GM10266 (cell line): ENCODE measurements at regions not wholly inside any gene's neighbourhood (a gene's known extent, or its start where the extent isn't known, plus 50 kb on each side); places are given as distances from the start of the nearest gene placed in this dataset.

Experiments used
- DNase-seq: peaks from one replicate; pipeline ENCODE4 v3.0.0; 2012; ENCODE audit errors: extremely low spot score
- CTCF ChIP-seq: IDR thresholded peaks from 2 replicates; pipeline ENCODE4 v1.5.1; 2012; ENCODE audit warnings: mild to moderate bottlenecking, low read depth; ENCODE audit not compliant: control insufficient read depth, insufficient read depth; ENCODE audit errors: missing control alignments

GRCh38 chr2:56754627-56755026 lies 570.8 kb downstream of the CCDC85A start:
- no peak for DNase-seq
- no peak for TF ChIP-seq CTCF

- no peak for DNase-seq
- no peak for TF ChIP-seq CTCF
Measured at GRCh38 chr2:56757884-56758545, 574.2 kb downstream of the CCDC85A start.

- TF ChIP-seq CTCF: no peak
- no peak for DNase-seq
Measured at GRCh38 chr2:56763683-56764082, 579.9 kb downstream of the CCDC85A start.

GRCh38 chr2:56768973-56769372 lies 585.2 kb downstream of the CCDC85A start:
- TF ChIP-seq CTCF: no peak
- no peak for DNase-seq

GRCh38 chr2:56770490-56770889 lies 586.7 kb downstream of the CCDC85A start:
- TF ChIP-seq CTCF: no peak
- DNase-seq: no peak

- TF ChIP-seq CTCF: no peak
- no peak for DNase-seq
Measured at GRCh38 chr2:56784046-56784445, 600.3 kb downstream of the CCDC85A start.

GRCh38 chr2:56801214-56801613 lies 617.4 kb downstream of the CCDC85A start:
- no peak for TF ChIP-seq CTCF
- no peak for DNase-seq
